D721Med (cell line): ENCODE measurements at regions not wholly inside any gene's neighbourhood (a gene's known extent, or its start where the extent isn't known, plus 50 kb on each side); places are given as distances from the start of the nearest gene placed in this dataset.

Experiments
- DNase-seq: peaks from one replicate; pipeline ENCODE4 v3.0.0; 2011; ENCODE audit warnings: low spot score; ENCODE audit not compliant: insufficient read length
- FAIRE-seq: peaks from 2 replicates; lab custom pipeline; 2011; peaks lifted over from hg19 to GRCh38; lab: Jason Lieb, UNC
- CTCF ChIP-seq: IDR thresholded peaks from 2 replicates; pipeline ENCODE4 v1.5.1; 2012; ENCODE audit warnings: mild to moderate bottlenecking, control low read depth; ENCODE audit not compliant: insufficient read depth; ENCODE audit errors: missing control alignments

- no peak for FAIRE-seq
- TF ChIP-seq CTCF = no peak
- no peak for DNase-seq
Measured at GRCh38 chr5:44497606-44498005, 108.4 kb upstream of the FGF10 start.

- FAIRE-seq (no peak), DNase-seq (no peak)
- no peak for TF ChIP-seq CTCF
Measured at GRCh38 chr5:44495280-44495679, 106.1 kb upstream of the FGF10 start.

GRCh38 chr5:44489759-44490158 is 100.5 kb upstream of the FGF10 start:
- DNase-seq = no peak
- no peak for FAIRE-seq

GRCh38 chr5:44486591-44486990 is 97.4 kb upstream of the FGF10 start:
- DNase-seq = no peak
- TF ChIP-seq CTCF = no peak
- no peak for FAIRE-seq

More at GRCh38 chr5:44489759-44490158, 100.5 kb upstream of the FGF10 start:
- TF ChIP-seq CTCF = no peak

- TF ChIP-seq CTCF = no peak
- FAIRE-seq (no peak), DNase-seq (no peak)
Measured at GRCh38 chr5:44454002-44454401, 64.8 kb upstream of the FGF10 start.

GRCh38 chr5:44446399-44446798 is 57.2 kb upstream of the FGF10 start:
- no peak for FAIRE-seq
- DNase-seq = no peak
- no peak for TF ChIP-seq CTCF

GRCh38 chr5:44443172-44443571 is 54.0 kb upstream of the FGF10 start:
- FAIRE-seq (no peak), DNase-seq (no peak)
- TF ChIP-seq CTCF = no peak
